H1 (cell line): ENCODE measurements at regions not wholly inside any gene's neighbourhood (a gene's known extent, or its start where the extent isn't known, plus 50 kb on each side); places are given as distances from the start of the nearest gene placed in this dataset.

Experiments used
- CTCF ChIA-PET: fragments of 300-600 bp; sonication (Branson Sonifier 250); formaldehyde crosslinking; loops from one replicate; lab custom pipeline; 2021; ENCODE audit not compliant: partially characterized antibody; lab: Charles Lee
- POLR2A ChIA-PET: fragments of 300-600 bp; sonication (Branson Sonifier 250); formaldehyde crosslinking; loops from one replicate; lab custom pipeline; 2021; ENCODE audit warnings: inconsistent platforms; ENCODE audit not compliant: partially characterized antibody; lab: Charles Lee
- DNase-seq, 2 experiments: peaks; one replicate each; pipeline versions ENCODE4 v3.0.0 to v3.0.0-alpha.2; 2010 to 2022; ENCODE audit warnings: low spot score in 2 of 2, low read depth in 1 of 2, mixed read lengths in 1 of 2
- FAIRE-seq: peaks from 2 replicates; lab custom pipeline; 2011; peaks lifted over from hg19 to GRCh38; lab: Jason Lieb, UNC
- H2AFZ ChIP-seq: 2 replicates; pipeline ENCODE4 v1.8.1; 2012; ENCODE audit warnings: low read length, inconsistent platforms
- H2AK5ac ChIP-seq: 2 replicates; pipeline ENCODE4 v1.6.1; 2013; ENCODE audit warnings: low read depth, low read length
- H2BK120ac ChIP-seq: replicated peaks from 2 replicates; pipeline ENCODE3; 2013; ENCODE audit warnings: low read depth, low read length, inconsistent platforms
- H2BK12ac ChIP-seq: 2 replicates; pipeline ENCODE4 v1.6.1; 2013; ENCODE audit warnings: low read depth, low read length
- H2BK15ac ChIP-seq: 2 replicates; pipeline ENCODE4 v1.6.1; 2013; ENCODE audit warnings: low read length
- H2BK20ac ChIP-seq: 2 replicates; pipeline ENCODE4 v1.6.1; 2013; ENCODE audit warnings: low read length
- H2BK5ac ChIP-seq: 2 replicates; pipeline ENCODE4 v1.6.1; 2013; ENCODE audit warnings: low read depth, low read length
- H3K14ac ChIP-seq: 2 replicates; pipeline ENCODE4 v1.6.1; 2013; ENCODE audit warnings: inconsistent platforms; ENCODE audit not compliant: insufficient read length
- H3K18ac ChIP-seq: 2 replicates; pipeline ENCODE4 v1.6.1; 2013; ENCODE audit warnings: low read length; ENCODE audit errors: extremely low read depth
- H3K23ac ChIP-seq: 2 replicates; pipeline ENCODE4 v1.6.1; 2013; ENCODE audit warnings: inconsistent platforms; ENCODE audit not compliant: insufficient read length
- H3K23me2 ChIP-seq: 2 replicates; pipeline ENCODE4 v1.6.1; 2013; ENCODE audit warnings: low read depth, low read length
- H3K27ac ChIP-seq: 2 replicates; pipeline ENCODE4 v1.6.1; 2011; ENCODE audit warnings: low read depth, low read length, inconsistent platforms
- H3K27me3 ChIP-seq, 4 experiments: replicated peaks in 1 of 4; 1 replicate in 1 of 4; 2 replicates in 3 of 4; pipeline versions ENCODE4 v1.6.1 to v1.8.1; 2011 to 2013; ENCODE audit warnings: low read length in 3 of 4, mild to moderate bottlenecking in 3 of 4, inconsistent platforms in 2 of 4, mixed read lengths in 2 of 4, moderate library complexity in 1 of 4; ENCODE audit not compliant: control insufficient read depth in 3 of 4, insufficient read depth in 3 of 4; ENCODE audit errors: extremely low read depth in 1 of 4
- H3K36me3 ChIP-seq, 4 experiments: 2 replicates each; pipeline versions ENCODE4 v1.6.1 to v1.8.1; 2011 to 2013; ENCODE audit warnings: mild to moderate bottlenecking in 4 of 4, low read length in 3 of 4, moderate library complexity in 2 of 4, control low read depth in 1 of 4, inconsistent platforms in 1 of 4; ENCODE audit not compliant: insufficient read depth in 4 of 4, control insufficient read depth in 2 of 4
- H3K4ac ChIP-seq: replicated peaks from 2 replicates; pipeline ENCODE3; 2013; ENCODE audit warnings: low read length, low read depth, mixed read lengths, inconsistent platforms; ENCODE audit not compliant: insufficient read length
- H3K4me1 ChIP-seq, 4 experiments: replicated peaks in 1 of 4; 1 replicate in 1 of 4; 2 replicates in 3 of 4; pipeline versions ENCODE4 v1.6.1 to v1.8.1; 2011 to 2013; ENCODE audit warnings: low read length in 3 of 4, inconsistent platforms in 2 of 4, mixed read lengths in 1 of 4; ENCODE audit not compliant: insufficient read depth in 4 of 4, control insufficient read depth in 3 of 4
- H3K4me2 ChIP-seq, 2 experiments: 2 replicates each; pipeline versions ENCODE4 v1.6.1 to v1.8.1; 2011 to 2013; ENCODE audit warnings: low read depth in 2 of 2, low read length in 2 of 2, control low read depth in 1 of 2, inconsistent platforms in 1 of 2, mild to moderate bottlenecking in 1 of 2; ENCODE audit not compliant: insufficient read depth in 1 of 2
- H3K4me3 ChIP-seq, 4 experiments: fragments of 200-600, 300-600 bp in 1 of 4; sonication (generic), shearing (Covaris generic), sonication (Bioruptor Twin) in 1 of 4; 2 replicates each; pipeline versions ENCODE4 v1.5.1 to v1.8.1; 2011 to 2016; ENCODE audit warnings: low read length in 4 of 4, low read depth in 3 of 4, control low read depth in 2 of 4, inconsistent platforms in 2 of 4, mild to moderate bottlenecking in 2 of 4, mixed read lengths in 1 of 4, moderate library complexity in 1 of 4; ENCODE audit not compliant: insufficient read depth in 2 of 4; ENCODE audit errors: extremely low read depth in 1 of 4
- H3K56ac ChIP-seq: replicated peaks from 2 replicates; pipeline ENCODE3; 2013; ENCODE audit warnings: low read depth, mild to moderate bottlenecking, mixed read lengths, low read length, inconsistent platforms; ENCODE audit not compliant: insufficient read length
- H3K79me1 ChIP-seq: 2 replicates; pipeline ENCODE4 v1.6.1; 2013; ENCODE audit warnings: low read depth, low read length, control low read depth
- H3K79me2 ChIP-seq, 2 experiments: 2 replicates each; pipeline versions ENCODE4 v1.6.1 to v1.8.1; 2012 to 2013; ENCODE audit warnings: low read length in 2 of 2, mild to moderate bottlenecking in 2 of 2, inconsistent platforms in 1 of 2; ENCODE audit not compliant: insufficient read depth in 2 of 2, control insufficient read depth in 1 of 2
- H3K9ac ChIP-seq, 4 experiments: replicated peaks in 1 of 4; 1 replicate in 1 of 4; 2 replicates in 3 of 4; pipeline versions ENCODE4 v1.6.1 to v1.8.1; 2011 to 2013; ENCODE audit warnings: low read depth in 3 of 4, low read length in 3 of 4, control low read depth in 2 of 4, mild to moderate bottlenecking in 2 of 4, moderate library complexity in 2 of 4, inconsistent platforms in 1 of 4; ENCODE audit errors: extremely low read depth in 1 of 4
- H3K9me3 ChIP-seq, 2 experiments: 2 replicates each; pipeline versions ENCODE4 v1.6.1 to v1.8.1; 2012 to 2013; ENCODE audit warnings: mild to moderate bottlenecking in 2 of 2, moderate library complexity in 2 of 2, control low read depth in 1 of 2, inconsistent platforms in 1 of 2, low read depth in 1 of 2, low read length in 1 of 2, mixed read lengths in 1 of 2; ENCODE audit not compliant: insufficient read depth in 2 of 2
- H4K20me1 ChIP-seq, 2 experiments: replicated peaks in 1 of 2; 2 replicates each; pipeline versions ENCODE3 to v1.8.1; 2011 to 2013; ENCODE audit warnings: inconsistent platforms in 2 of 2, low read length in 2 of 2, mild to moderate bottlenecking in 1 of 2; ENCODE audit not compliant: insufficient read depth in 2 of 2, control insufficient read depth in 1 of 2
- H4K5ac ChIP-seq: 2 replicates; pipeline ENCODE4 v1.6.1; 2013; ENCODE audit warnings: low read length, low read depth, mixed read lengths, inconsistent platforms; ENCODE audit not compliant: insufficient read length
- H4K8ac ChIP-seq: 2 replicates; pipeline ENCODE4 v1.8.0; 2013; ENCODE audit warnings: mild to moderate bottlenecking, moderate library complexity, low read length, inconsistent platforms; ENCODE audit not compliant: insufficient read depth; ENCODE audit errors: extremely low read depth
- H4K91ac ChIP-seq: replicated peaks from 2 replicates; pipeline ENCODE3; 2013; ENCODE audit warnings: low read length, mixed read lengths, inconsistent platforms; ENCODE audit not compliant: insufficient read length
- JUND ChIP-seq: IDR thresholded peaks from 2 replicates; pipeline ENCODE4 v1.6.1; 2011; ENCODE audit warnings: mild to moderate bottlenecking, improper control_type of control experiment, low read length
- MAX ChIP-seq: IDR thresholded peaks from 2 replicates; pipeline ENCODE4 v1.6.1; 2012; ENCODE audit warnings: inconsistent platforms
- PHF8 ChIP-seq: fragments of 200-600 bp; sonication (generic); conservative IDR thresholded peaks from 2 replicates; pipeline ENCODE4 v1.7.1; 2012; ENCODE audit warnings: low read depth, mild to moderate bottlenecking, inconsistent platforms, low read length, moderate library complexity
- RAD21 ChIP-seq, 2 experiments: IDR thresholded peaks in 1 of 2; conservative IDR thresholded peaks in 1 of 2; 2 replicates each; pipeline ENCODE4 v1.6.1; 2011; ENCODE audit warnings: low read depth in 2 of 2, low read length in 2 of 2, improper control_type of control experiment in 1 of 2, inconsistent platforms in 1 of 2, mild to moderate bottlenecking in 1 of 2, moderate library complexity in 1 of 2
- RFX5 ChIP-seq: IDR thresholded peaks from 2 replicates; pipeline ENCODE4 v1.6.1; 2011; ENCODE audit warnings: low read depth, low read length, improper control_type of control experiment, borderline replicate concordance
- TCF12 ChIP-seq: IDR thresholded peaks from 2 replicates; pipeline ENCODE4 v1.6.1; 2011; ENCODE audit warnings: low read depth, mild to moderate bottlenecking, low read length
- WGBS, 2 experiments: shearing (Covaris generic) in 1 of 2; methylation state at CpG; one replicate each; pipeline versions ENCODE4 v1.1.6 to v1.1.7; 2013 to 2015; ENCODE audit warnings: low lambda C conversion rate in 2 of 2, mixed read lengths in 2 of 2, inconsistent platforms in 1 of 2, low coverage in 1 of 2, missing lambda C conversion rate in 1 of 2; ENCODE audit not compliant: insufficient replicate concordance in 2 of 2, insufficient coverage in 1 of 2, insufficient read length in 1 of 2; ENCODE audit errors: extremely low coverage in 1 of 2, missing lambda C conversion rate in 1 of 2; 5-methylcytosine and 5-hydroxymethylcytosine counted together

DNA sequence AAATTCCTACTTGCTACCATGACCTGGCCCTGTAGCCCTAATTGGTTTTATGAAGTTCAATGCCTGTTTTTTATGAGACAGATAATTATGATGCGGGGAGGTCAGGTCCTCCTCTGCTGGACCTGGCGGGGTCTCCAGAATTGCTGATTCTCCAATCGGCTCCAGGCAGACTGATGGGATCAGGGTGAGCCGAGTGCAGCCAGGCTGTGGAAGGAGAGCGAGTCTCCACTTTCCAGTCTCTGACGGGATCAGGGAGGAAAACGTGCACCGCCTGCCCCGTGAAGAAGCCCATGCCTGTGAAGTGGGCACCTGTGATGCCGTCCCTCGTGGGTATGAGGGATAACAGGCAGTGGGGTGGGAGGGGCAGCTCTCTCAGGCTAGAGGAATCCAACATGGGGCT is 71.5 kb upstream of the HSPA9 start:
- Histone ChIP-seq H3K23ac (no peak overlapping the region), H3K9ac (no peak overlapping the region), H3K79me2 (no peaks in the 10 kb centered on the region), H3K14ac (no peak overlapping the region), H3K79me1 (no peaks in the 10 kb centered on the region; the same call in 1 of the 2 replicates), H3K27ac (no peak overlapping the region)
- FAIRE-seq, result no peak
- CTCF ChIA-PET, result interaction anchor here (0.9 to 19.6 kb wide), 4 partner anchors 3 to 286 kb away, joined by 3 to 192 read pairs (median 98); no protein-coding TSS in a partner anchor
- no peak for TF ChIP-seq MAX
- no peak for TF ChIP-seq RAD21 (IDR thresholded peaks at IDR 0.05 in 1 of 2, conservative IDR thresholded peaks at IDR 0.05 in 1 of 2; ENCODE audit: low read depth in 2 of 2, low read length in 2 of 2)
- no peak for TF ChIP-seq TCF12
- TF ChIP-seq PHF8, result no peak
- no peak for TF ChIP-seq RFX5
- TF ChIP-seq JUND, result no peak
- TF ChIP-seq, all 59 proteins: peak for 0
- Histone ChIP-seq H2BK5ac (no peak overlapping the region), H3K4me3 (no peak overlapping the region), H4K91ac (no peak overlapping the region), H2AFZ (no peak overlapping the region), H2AK5ac (no peak overlapping the region), H3K23me2 (no peaks in the 10 kb centered on the region), H3K4ac (no peak overlapping the region), H3K36me3 (no peaks in the 10 kb centered on the region), H2BK15ac (no peak overlapping the region), H4K20me1 (no peaks in the 10 kb centered on the region), H2BK12ac (no peak overlapping the region), H4K8ac (no peak overlapping the region), H3K9me3 (no peaks in the 10 kb centered on the region), H4K5ac (no peak overlapping the region), H2BK20ac (no peak overlapping the region), H3K27me3 (no peaks in the 10 kb centered on the region), H2BK120ac (no peak overlapping the region), H3K18ac (no peak overlapping the region), H3K4me2 (no peak overlapping the region), H3K4me1 (peaks cover 4 to 30% (median 17%) of the 10 kb centered on the region in 4 experiments), H3K56ac (no peak overlapping the region)
- no peak for DNase-seq
- POLR2A ChIA-PET, result interaction anchor here (1.0 to 2.2 kb wide), 2 partner anchors 71 to 107 kb away, joined by 3 to 6 read pairs; partner anchors contain the start of genes CTNNA1 and HSPA9
- WGBS, 2 experiments, result 94% methylated on average over 11 of the region's 11 CpGs; no CpG with 5 or more reads in 1 of the 2 experiments
